C1 segment of cervical spinal cord (tissue), 14 donors: ENCODE measurements at regions not wholly inside any gene's neighbourhood (a gene's known extent, or its start where the extent isn't known, plus 50 kb on each side); places are given as distances from the start of the nearest gene placed in this dataset.
"Not testable (repeated sequence)": the region's sequence is repeated elsewhere in the genome, so short reads cannot be mapped to it uniquely, and the experiment has no call there.

Experiments used
- DNase-seq, 14 donors: peaks; one replicate each; lab custom pipeline; 2025; lab: John Stamatoyannopoulos, UW

DNA sequence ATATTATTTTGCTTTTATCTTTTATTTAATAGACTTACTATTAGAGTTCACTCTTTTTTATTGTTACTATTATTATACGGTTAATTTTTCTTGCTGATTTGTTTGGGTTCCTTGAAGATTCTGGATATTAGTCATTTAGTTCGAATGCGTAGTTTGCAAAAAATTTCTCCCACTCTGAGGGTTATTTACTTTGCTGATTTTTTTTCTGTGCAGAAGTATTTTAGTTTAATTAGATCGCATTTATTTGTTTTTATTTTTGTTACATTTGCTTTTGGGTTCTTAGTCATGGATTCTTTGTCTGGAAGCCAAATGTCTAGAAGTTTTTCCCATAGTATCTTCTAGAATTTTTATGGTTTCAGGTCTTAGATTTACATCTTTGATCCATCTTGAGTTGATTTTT, 585.2 kb downstream of the CPS1 start:
- no peak for DNase-seq

DNA sequence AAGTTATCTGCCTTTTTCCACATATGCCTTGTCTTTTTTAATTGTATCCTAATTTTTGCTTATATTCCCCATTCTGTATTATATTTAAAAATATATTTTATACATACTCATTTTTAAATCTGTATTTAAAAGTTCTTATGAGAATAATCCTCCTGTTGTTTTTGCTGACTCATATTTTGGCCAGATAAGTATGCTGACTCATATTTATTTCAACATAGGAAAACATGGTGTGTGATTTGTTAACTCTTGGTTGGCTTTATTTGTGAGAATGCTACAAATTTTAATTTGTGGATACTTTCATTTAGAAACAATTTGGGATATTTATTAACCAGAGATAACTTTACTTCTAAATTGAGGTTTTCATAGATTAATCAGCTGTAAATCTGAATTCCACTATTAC, 587.7 kb downstream of the CPS1 start:
- DNase-seq = no peak

DNA sequence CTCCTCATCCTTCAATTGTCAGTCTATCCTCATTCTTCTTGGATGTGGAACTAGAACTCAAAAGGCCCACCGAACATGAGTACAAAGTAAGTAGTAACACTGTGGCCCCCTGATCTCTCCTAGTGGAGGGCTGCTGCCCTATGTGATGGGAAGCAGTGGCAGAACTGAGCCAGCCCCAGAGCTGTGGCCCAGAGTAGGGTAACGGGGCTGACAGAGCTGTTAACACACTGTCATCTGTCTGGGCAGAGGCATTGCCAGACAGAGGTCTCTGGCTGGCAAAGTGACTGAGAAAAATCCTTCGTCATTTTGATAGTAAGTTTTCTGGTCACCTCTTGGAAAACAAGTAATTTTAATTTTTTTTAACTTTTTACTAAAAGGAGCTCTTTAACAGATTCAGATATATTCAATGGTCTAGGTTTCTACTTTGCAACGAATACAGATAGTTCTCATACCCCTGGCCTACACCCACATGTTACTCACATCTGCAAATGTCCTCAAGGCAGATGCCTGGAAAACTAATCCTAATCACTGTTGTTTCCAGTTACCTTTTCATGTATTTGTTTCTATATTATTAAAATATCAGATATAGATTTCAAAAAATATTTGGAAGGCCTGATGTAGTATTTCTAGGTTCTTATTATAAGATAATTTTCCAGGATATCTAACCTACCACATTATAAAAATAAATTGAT, 588.7 kb downstream of the CPS1 start:
- no peak for DNase-seq

DNA sequence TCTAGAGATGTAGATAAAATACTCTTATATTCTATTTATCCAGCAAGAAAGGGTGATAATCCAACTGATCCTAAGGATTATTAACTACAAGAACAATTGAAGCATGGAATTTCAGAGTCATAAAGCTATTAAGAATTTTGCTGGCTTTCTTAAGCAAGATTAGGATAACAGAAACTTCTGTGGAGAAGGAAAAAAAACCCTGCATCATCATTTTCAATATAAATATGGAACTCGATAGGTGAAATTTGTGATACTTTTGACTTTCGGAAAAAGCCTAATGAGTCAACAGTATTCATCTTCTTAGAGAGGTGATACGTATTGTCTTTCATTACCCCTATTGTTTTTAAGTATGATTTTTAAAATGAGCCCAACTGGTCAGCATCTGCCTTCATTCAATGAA, 593.3 kb downstream of the CPS1 start:
- DNase-seq = no peak

DNA sequence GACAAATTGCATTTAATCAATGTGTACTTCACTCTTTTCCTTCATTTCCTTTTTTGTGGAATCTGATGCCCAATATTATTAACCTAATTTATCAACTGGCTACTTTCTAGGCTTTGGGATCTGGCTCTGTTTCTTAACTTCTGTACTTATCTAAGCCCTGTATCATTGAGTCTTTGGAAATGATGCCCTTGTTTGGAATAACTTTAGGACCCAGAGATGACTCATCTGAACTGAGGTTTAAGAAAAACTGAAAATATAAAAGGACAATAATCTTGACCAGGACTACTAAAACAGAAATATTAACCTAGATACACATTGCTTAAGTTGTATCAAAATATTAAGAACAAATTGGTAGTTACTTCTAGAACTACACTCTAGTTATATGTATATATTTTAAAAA, 600.8 kb downstream of the CPS1 start:
- DNase-seq = no peak

DNA sequence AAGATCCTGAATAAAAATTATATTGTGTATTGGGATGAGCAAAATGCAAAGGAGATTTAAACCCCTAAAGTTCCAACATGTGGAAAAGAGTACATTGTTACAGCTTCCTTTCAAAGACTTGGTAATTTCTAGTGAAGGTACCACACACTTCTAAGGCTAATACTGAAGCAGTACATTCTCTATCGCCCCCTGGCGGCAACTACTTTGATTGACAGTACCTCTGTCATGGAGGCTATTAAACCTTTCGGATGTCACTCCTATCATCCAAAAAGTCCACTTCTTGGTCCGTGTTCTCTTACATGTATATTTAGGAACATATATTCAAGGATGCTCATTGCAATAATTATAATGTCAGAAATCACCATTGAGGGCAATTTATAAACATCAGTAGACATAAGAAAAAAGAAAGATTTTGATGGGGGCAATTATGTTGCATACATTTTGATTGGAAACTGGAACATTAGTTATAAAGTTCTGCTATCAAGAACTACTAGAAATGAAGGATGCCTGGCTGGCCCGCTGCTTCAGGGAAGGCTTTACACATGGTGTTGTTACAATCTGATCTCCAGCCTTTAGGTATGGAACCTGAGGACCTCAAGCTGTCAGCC, 601.6 kb downstream of the CPS1 start:
- peak in 10 of 14 donors; percentile 1 to 52 (median 14) for DNase-seq

DNA sequence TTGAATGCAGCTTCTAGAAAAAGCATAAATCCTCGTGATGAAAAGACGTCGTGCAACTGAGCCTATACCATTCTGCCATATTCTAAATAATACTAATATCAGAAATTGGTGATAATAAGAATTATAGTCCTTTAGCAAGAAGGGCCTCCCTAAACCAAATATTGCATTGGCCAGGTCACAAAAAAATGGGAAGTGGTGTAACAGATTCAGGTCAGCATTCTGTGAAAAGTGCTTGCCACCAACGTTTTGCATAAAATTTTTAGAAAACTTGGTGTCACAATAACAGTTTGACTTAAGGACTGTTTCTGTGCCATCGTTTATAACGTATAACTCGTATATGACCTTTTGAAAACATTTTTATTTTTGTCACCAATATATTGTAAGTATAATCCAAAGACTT, 603.6 kb downstream of the CPS1 start:
- no peak for DNase-seq

DNA sequence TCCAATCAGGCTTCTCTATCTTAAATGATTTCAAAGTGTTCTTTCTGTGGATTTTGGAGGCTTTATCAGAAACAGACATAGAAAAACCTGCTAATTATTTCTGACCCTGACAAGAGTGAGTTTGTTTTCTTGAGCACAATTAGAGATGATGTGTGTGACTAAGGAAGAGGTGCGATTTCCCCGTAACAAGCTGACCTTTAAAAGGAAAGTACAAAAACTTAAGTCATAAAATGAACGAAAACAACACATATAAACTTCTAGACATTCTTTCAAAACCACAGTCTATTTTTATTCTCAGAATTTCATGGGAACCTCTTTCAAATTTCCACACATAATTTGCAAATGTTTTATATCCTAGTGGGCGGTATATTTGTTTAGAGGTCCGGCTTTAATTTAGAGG, 604.8 kb downstream of the CPS1 start:
- DNase-seq = no peak

DNA sequence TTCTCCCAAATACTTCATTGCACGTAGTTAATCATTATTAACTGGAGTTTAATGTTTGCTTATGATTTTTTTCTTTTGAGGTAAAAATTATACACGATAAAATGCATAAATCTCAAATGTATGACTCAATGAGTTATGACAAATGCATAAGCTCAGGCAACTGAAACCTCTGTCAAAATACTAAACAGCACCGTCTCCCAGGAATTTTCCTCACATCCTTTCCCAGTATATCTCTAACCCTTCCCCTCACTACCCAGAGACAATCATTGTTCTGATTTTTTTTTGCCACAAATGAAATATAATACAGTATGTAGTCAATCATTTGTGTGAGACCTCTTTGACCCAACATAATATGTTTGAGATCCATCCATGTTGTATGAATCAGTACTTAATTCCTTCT, 606.5 kb downstream of the CPS1 start:
- no peak for DNase-seq

DNA sequence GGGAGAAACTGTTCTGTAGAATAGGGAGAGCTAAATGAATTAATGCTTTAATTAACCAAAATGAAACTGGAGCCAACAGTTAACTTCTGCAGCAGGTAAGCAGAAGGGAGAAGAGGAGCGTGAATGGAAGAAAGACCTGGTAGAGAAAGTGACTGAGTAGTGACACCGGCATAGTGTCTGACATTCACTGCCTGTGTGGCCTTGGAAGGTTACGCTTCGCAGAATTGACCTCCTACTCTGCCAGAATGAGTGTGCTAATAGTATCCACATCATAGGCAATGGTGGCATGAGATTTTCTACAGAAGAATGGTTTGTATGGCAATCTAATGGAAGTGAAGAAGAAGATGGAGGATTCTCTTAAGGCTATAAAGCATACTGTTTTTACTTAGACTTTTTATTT, 614.4 kb downstream of the CPS1 start:
- DNase-seq = no peak

DNA sequence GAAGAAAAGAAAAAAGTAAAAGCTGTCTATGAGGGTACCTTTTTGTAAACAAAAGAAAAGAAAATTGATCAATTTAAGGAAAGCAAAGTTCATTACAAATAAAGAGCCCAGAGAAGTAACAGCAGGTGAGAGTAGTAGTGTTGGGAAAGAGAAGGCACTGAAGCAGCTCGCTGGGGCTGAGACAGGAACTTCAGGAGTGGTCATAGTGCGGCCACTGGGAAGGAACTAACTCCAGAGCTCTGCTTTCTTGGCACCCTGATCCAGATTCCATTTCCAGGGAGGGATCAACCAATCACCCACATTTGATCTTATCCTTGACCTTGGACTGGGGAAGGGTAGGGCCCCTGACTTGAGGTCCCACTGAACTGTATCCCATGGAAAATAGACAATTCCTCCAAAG, 617.6 kb downstream of the CPS1 start:
- no peak for DNase-seq

DNA sequence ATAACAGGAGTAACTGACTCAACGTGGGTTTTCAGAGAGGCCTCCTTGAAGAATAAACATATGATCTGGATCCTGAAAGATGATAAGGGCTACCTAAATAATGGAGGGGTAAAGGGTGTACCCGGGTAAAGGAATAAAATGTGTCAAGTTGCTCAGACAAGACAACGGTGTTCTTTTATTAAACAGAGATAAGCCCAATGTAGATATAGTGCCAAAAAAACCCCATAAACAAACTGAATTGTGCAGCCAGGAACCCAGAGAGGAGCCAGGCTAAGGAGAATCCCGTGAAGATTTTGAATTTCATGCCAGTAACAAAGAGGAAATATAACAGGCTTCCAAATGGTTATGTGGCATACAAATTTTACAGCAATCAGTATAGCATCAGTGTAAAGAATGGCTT, 618.2 kb downstream of the CPS1 start:
- peak in 1 of 14 donors; percentile 31 for DNase-seq

DNA sequence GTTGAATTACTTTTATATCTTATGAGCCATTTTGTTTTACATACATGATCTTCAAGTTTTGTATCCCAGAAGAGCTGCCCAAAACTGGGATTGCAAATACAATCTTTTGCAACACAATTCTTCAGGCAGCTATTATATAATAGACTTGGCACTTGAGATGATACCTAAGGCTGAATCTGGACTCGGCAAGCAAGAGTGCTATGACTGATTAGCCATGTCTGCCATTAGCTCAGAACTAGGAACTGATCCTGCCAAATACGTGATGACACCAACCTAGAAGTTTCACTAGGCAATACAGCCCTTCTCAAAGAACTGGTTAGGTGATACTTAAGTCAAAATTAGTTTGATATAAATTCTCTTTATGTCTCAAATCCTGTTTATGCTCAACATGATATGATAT, 619.6 kb downstream of the CPS1 start:
- DNase-seq = peak in 1 of 14 donors; percentile 7

DNA sequence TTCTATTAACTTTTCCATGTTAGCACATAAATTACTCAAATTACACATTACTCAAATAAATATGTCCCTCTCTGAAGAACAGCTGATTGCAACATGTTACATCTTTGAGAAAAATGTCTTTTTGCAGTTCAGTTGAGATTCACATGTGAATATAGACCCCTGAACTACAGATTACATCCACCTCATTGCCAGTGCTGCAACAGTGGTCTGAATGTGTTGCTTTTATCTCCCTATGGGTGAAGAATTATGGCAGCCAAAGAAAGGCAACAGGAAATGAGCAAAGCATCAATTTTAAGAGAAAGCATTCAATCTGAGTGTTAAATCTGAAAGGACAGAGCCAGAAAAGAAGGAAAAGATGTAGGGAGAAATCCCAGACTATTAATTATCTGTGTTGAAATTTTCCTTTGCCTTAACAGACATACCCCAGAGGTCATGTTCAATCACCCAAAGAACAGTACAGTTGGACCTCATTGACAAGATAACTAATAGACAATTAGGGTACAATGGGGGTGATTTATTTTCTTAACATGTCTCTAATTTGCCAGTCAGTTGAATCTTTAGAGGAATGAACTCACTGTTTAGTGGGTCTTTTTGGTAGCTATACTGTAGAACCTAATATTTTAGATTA, 620.2 kb downstream of the CPS1 start:
- no peak for DNase-seq

DNA sequence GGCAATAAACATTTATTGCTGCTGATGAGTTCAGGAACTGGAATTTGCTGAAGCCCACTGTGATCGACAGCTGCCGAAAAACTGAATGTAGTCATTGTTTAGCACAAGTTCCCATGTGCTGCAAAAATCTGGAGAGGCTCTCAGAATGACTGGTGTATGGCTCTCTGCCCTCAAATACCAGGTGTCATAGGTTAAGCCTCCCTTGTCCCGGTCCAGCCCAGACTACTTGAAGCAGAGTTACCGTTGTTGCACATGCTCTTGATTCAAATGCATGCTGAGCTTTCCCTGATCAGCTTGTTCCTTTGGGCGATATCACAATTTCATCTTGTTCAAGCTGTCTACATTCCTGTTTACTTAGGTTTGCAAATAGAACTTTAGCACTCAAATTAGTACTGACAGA, 625.2 kb downstream of the CPS1 start:
- peak in 1 of 14 donors; percentile 20 for DNase-seq

DNA sequence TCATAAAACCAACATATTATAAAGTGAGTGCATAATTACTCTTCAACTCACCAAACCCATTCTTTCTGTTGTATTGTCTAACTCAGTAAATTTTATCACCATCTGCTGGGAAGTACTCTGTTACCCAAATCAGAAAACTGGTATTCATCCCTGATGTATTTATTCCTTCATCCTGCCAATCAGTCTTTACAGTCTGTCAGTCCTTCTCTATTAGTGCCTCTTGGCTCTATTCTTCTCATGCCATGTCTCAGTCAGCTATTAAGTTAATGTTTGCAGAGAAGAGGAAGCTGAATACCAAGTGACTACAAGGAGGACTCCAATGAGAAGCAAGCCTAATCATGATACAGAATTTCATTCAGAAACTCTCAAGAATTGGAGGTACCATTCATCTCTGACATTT, 631.2 kb downstream of the CPS1 start:
- no peak for DNase-seq

DNA sequence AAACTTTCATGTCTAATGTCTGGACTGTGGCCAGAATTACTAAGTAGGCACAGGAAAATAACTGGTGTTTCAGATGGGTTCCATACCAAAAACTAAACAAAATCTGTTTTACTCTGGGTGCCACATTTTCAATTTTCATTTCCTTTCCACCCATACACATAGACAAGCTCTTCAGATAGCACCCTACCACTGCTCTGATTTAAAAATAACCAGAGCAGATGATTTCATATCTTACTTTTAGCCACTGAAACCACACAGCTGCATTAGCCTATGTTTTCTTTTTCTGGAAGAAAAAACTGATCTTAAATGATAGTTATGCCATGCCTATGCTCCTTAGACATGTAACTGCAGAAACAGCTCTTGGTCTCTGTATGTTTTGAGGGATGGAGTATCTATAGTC, 647.6 kb downstream of the CPS1 start:
- no peak for DNase-seq

DNA sequence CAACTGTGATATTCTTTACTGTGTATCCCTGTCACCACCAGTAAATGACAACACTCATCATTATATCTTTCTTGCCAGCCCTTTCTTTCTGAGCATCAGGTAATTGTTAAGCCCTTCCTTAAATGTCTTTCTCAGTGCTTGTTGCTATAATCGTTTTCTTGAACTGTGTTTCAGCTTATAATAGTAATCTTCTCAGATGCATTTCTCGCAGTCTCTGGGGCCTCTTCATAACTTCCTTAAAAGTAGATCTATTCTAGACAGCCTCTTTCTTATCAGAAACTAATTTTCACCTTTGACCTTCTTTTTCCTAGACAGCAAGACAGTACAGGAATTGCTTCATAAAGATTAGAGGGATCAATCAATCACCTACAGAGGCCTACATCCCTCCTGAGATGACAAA, 648.1 kb downstream of the CPS1 start:
- DNase-seq = no peak

DNA sequence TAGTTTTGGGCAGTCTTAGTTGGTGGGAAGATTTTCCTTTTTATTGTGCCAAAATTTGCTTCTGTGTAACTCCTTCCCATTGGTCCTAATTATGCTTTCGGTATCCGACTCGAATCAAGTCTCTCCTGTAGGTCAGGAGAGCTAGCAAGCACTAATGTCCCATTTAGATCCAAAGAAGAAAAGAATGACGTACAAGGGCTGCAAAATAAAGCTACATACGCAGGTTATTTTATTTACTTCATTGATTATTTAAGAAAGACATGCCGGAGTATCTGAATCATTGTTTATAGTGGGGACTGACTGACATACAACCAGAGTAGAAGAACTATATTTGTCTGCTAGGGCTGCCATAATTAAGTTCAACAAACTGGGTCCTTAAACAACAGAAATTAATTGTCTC, 648.5 kb downstream of the CPS1 start:
- DNase-seq = no peak

DNA sequence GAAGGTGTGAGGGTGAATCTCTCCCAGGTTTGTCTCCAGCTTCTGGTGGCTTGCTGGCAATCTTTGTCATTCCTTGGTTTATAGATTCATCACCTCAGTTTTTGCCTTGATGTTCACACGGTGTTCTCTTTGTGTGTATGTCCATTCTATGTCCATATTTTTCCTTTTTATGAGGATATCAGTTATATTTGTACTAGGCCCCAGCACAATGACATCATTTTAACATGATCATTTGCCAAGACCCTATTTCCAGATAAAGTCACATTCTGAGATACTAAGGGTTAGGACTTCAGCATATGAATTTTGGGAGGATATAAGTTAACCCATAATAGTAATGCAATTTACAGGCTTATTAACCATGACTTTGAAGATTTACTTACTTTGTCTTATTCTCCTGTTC, 649.0 kb downstream of the CPS1 start:
- DNase-seq = no peak

DNA sequence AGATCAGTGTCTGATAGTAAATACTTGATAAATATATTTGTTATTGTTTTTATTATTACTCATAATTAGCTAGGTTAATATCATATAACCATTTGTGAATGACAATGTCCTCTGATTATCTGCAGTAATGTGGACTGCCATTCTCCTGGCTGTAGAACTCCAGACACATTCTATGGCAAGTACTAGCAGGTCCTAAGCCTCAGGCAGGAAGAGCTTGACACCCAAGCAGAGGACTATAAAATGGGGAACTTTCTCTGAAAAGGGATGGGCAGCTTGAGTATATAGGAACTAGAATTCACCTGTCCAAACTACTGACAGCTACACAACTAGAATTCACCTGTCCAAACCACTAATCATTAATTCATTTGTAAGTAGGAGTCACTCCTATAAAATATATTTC, 649.4 kb downstream of the CPS1 start:
- DNase-seq = no peak

DNA sequence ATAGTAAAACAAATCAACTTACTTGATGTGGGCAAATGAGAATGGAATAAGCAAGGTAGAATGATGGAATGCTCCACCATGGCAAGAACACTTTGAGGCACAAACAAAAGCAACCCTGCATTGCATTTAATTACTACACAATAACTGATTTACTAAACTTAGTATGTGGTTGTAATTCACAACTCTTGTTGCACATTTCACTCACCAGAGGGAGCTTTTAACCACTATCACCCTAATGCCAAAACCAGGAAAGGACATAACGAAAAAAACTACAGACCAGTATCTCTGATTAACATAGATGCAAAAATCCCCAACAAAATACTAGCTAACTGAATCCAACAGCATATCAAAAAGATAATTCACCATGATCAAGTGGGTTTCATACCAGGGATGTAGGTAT, 659.8 kb downstream of the CPS1 start:
- no peak for DNase-seq

DNA sequence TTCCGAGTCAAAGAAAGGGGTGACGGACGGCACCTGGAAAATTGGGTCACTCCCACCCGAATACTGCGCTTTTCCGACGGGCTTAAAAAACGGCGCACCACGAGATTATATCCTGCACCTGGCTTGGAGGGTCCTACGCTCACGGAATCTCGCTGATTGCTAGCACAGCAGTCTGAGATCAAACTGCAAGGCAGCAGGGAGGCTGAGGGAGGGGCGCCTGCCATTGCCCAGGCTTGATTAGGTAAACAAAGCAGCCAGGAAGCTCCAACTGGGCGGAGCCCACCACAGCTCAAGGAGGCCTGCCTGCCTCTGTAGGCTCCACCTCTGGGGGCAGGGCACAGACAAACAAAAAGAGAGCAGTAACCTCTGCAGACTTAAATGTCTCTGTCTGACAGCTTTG, 663.1 kb downstream of the CPS1 start:
- not testable (repeated sequence) for DNase-seq
